SK-N-SH (cell line): ENCODE measurements at regions not wholly inside any gene's neighbourhood (a gene's known extent, or its start where the extent isn't known, plus 50 kb on each side); places are given as distances from the start of the nearest gene placed in this dataset.

Experiments used
- CHD2 ChIP-seq: fragments of 150-350 bp; IDR thresholded peaks from 2 replicates; pipeline ENCODE4 v1.6.1; 2018; ENCODE audit warnings: low read length; ENCODE audit not compliant: partially characterized antibody
- ELF1 ChIP-seq: IDR thresholded peaks from 2 replicates; pipeline ENCODE4 v1.4.0; 2012
- EZH2phosphoT487 ChIP-seq: fragments of 200-600 bp; sonication (generic); IDR thresholded peaks from 2 replicates; pipeline ENCODE4 v1.6.1; 2017; ENCODE audit warnings: low read depth, mixed run types, mild to moderate bottlenecking, antibody characterized with exemption, moderate library complexity, borderline replicate concordance
- FOXJ3 ChIP-seq: sonication (generic); formaldehyde crosslinking; IDR thresholded peaks from 2 replicates; pipeline ENCODE4 v1.5.1; 2020; ENCODE audit warnings: mild to moderate bottlenecking, missing genetic modification reagents
- JUND ChIP-seq: IDR thresholded peaks from 2 replicates; pipeline ENCODE4 v1.4.0; 2012
- MXI1 ChIP-seq: IDR thresholded peaks from 2 replicates; pipeline ENCODE4 v1.6.1; 2012; ENCODE audit warnings: mild to moderate bottlenecking, low read depth, low read length, improper control_type of control experiment
- POLR2AphosphoS5 ChIP-seq: IDR thresholded peaks from 2 replicates; pipeline ENCODE4 v1.6.1; 2012; ENCODE audit warnings: low read depth, low read length
- REST ChIP-seq: IDR thresholded peaks from 2 replicates; pipeline ENCODE4 v1.6.1; 2012; ENCODE audit warnings: mild to moderate bottlenecking, low read depth, low read length, moderate library complexity
- RFX5 ChIP-seq: IDR thresholded peaks from 2 replicates; pipeline ENCODE4 v1.6.1; 2012; ENCODE audit warnings: mild to moderate bottlenecking, improper control_type of control experiment, low read length
- RXRA ChIP-seq: IDR thresholded peaks from 2 replicates; pipeline ENCODE4 v1.4.0; 2012; ENCODE audit warnings: low read depth, mild to moderate bottlenecking, borderline replicate concordance
- TCF12 ChIP-seq: IDR thresholded peaks from 2 replicates; pipeline ENCODE4 v1.4.0; 2012
- TF ChIP-seq, protein P1 (sequence below): fragments of 200-600 bp; sonication (generic); IDR thresholded peaks from 2 replicates; pipeline ENCODE4 v1.6.1; 2017; ENCODE audit warnings: antibody characterized with exemption, mild to moderate bottlenecking, moderate library complexity
- TF ChIP-seq, protein P2 (sequence below): IDR thresholded peaks from 2 replicates; pipeline ENCODE4 v1.4.0; 2012; ENCODE audit warnings: low read depth, borderline replicate concordance
- TF ChIP-seq, protein P3 (sequence below): IDR thresholded peaks from 2 replicates; pipeline ENCODE4 v1.4.0; 2012; ENCODE audit warnings: low read depth

GRCh38 chr6:4256969-4257368 is 121.6 kb upstream of the ECI2 start:
- TF ChIP-seq, protein P1, sequence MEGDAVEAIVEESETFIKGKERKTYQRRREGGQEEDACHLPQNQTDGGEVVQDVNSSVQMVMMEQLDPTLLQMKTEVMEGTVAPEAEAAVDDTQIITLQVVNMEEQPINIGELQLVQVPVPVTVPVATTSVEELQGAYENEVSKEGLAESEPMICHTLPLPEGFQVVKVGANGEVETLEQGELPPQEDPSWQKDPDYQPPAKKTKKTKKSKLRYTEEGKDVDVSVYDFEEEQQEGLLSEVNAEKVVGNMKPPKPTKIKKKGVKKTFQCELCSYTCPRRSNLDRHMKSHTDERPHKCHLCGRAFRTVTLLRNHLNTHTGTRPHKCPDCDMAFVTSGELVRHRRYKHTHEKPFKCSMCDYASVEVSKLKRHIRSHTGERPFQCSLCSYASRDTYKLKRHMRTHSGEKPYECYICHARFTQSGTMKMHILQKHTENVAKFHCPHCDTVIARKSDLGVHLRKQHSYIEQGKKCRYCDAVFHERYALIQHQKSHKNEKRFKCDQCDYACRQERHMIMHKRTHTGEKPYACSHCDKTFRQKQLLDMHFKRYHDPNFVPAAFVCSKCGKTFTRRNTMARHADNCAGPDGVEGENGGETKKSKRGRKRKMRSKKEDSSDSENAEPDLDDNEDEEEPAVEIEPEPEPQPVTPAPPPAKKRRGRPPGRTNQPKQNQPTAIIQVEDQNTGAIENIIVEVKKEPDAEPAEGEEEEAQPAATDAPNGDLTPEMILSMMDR, result no peak
- TF ChIP-seq RXRA (no peak), EZH2phosphoT487 (no peak), CHD2 (no peak), REST (no peak), JUND (no peak), POLR2AphosphoS5 (no peak), RFX5 (no peak), TCF12 (no peak), FOXJ3 (CRISPR knock-in tag) (no peak), MXI1 (no peak), ELF1 (no peak)
- TF ChIP-seq, protein P2, sequence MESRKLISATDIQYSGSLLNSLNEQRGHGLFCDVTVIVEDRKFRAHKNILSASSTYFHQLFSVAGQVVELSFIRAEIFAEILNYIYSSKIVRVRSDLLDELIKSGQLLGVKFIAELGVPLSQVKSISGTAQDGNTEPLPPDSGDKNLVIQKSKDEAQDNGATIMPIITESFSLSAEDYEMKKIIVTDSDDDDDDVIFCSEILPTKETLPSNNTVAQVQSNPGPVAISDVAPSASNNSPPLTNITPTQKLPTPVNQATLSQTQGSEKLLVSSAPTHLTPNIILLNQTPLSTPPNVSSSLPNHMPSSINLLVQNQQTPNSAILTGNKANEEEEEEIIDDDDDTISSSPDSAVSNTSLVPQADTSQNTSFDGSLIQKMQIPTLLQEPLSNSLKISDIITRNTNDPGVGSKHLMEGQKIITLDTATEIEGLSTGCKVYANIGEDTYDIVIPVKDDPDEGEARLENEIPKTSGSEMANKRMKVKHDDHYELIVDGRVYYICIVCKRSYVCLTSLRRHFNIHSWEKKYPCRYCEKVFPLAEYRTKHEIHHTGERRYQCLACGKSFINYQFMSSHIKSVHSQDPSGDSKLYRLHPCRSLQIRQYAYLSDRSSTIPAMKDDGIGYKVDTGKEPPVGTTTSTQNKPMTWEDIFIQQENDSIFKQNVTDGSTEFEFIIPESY, result no peak
- TF ChIP-seq, protein P3, sequence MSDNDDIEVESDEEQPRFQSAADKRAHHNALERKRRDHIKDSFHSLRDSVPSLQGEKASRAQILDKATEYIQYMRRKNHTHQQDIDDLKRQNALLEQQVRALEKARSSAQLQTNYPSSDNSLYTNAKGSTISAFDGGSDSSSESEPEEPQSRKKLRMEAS, result no peak
